PFSK-1 (cell line): ENCODE measurements at regions not wholly inside any gene's neighbourhood (a gene's known extent, or its start where the extent isn't known, plus 50 kb on each side); places are given as distances from the start of the nearest gene placed in this dataset.

Experiments
- FOXP2 ChIP-seq: optimal IDR thresholded peaks from 2 replicates; pipeline ENCODE3; 2011; ENCODE audit warnings: borderline replicate concordance, control low read depth, inconsistent platforms; ENCODE audit not compliant: insufficient read depth; ENCODE audit errors: extremely low read length, extremely low read depth
- POLR2AphosphoS5 ChIP-seq: IDR thresholded peaks from 2 replicates; pipeline ENCODE4 v1.6.1; 2012; ENCODE audit warnings: low read depth, mild to moderate bottlenecking, control low read depth, low read length, moderate library complexity
- SIN3A ChIP-seq: IDR thresholded peaks from 2 replicates; pipeline ENCODE4 v1.6.1; 2012; ENCODE audit warnings: mild to moderate bottlenecking, low read length, moderate library complexity, borderline replicate concordance; ENCODE audit not compliant: insufficient read depth
- TAF1 ChIP-seq: IDR thresholded peaks from 2 replicates; pipeline ENCODE4 v1.6.1; 2012; ENCODE audit warnings: low read length, control low read depth, borderline replicate concordance; ENCODE audit not compliant: insufficient read depth
- TF ChIP-seq, protein P1 (sequence below), 2 experiments: IDR thresholded peaks; 2 replicates each; pipeline versions ENCODE4 v1.6.1 to v1.8.0; 2011 to 2012; ENCODE audit warnings: low read depth in 2 of 2, low read length in 2 of 2, control low read depth in 1 of 2, inconsistent platforms in 1 of 2, mild to moderate bottlenecking in 1 of 2, moderate library complexity in 1 of 2; ENCODE audit not compliant: insufficient read depth in 1 of 2

DNA sequence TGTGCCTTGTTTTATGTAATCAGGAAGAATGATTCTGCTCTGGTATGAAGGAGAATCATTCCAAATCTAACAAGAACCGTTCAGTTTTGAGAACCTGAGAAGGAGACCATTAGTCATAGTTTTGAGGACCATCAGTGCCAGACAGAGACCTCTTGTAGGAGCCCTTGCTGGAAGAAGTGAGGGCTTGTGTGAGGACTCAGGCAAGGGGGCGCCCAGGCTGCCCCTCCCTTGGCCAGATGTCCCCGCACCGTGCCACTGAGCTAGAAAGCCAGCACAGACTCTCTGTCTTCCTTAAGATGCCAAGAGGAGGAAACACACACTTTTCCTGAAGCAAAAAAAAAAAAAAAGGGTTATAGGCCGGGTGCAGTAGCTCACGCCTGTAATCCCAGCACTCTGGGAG lies 55.7 kb upstream of the SLC39A10 start:
- TF ChIP-seq FOXP2 (no peak), POLR2AphosphoS5 (no peak), SIN3A (no peak), TAF1 (no peak)
- TF ChIP-seq, protein P1, sequence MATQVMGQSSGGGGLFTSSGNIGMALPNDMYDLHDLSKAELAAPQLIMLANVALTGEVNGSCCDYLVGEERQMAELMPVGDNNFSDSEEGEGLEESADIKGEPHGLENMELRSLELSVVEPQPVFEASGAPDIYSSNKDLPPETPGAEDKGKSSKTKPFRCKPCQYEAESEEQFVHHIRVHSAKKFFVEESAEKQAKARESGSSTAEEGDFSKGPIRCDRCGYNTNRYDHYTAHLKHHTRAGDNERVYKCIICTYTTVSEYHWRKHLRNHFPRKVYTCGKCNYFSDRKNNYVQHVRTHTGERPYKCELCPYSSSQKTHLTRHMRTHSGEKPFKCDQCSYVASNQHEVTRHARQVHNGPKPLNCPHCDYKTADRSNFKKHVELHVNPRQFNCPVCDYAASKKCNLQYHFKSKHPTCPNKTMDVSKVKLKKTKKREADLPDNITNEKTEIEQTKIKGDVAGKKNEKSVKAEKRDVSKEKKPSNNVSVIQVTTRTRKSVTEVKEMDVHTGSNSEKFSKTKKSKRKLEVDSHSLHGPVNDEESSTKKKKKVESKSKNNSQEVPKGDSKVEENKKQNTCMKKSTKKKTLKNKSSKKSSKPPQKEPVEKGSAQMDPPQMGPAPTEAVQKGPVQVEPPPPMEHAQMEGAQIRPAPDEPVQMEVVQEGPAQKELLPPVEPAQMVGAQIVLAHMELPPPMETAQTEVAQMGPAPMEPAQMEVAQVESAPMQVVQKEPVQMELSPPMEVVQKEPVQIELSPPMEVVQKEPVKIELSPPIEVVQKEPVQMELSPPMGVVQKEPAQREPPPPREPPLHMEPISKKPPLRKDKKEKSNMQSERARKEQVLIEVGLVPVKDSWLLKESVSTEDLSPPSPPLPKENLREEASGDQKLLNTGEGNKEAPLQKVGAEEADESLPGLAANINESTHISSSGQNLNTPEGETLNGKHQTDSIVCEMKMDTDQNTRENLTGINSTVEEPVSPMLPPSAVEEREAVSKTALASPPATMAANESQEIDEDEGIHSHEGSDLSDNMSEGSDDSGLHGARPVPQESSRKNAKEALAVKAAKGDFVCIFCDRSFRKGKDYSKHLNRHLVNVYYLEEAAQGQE (IDR thresholded peaks at IDR 0.05; ENCODE audit: insufficient read depth in 1 of 2, low read depth in 2 of 2, low read length in 2 of 2): no peak

DNA sequence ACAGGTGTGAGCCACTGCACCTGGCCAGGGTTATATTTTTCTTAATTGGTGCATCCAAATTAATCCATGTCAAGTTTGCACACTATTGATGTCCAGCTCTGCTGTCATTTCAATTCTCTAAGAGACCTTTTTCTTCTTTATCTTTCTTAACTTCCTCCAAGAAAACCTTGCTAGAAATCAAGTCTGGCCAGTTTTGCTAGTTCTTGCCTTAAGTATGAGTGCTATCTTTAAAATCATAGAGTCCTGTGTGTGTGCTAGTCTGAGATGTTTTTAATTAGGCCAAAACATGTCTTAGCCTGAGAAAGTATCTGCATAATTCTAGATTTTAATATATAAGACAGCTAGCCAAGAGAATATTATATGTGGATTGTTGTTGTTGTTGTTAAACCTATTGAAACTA lies 56.2 kb upstream of the SLC39A10 start:
- TF ChIP-seq POLR2AphosphoS5 (no peak), SIN3A (no peak), FOXP2 (no peak), TAF1 (no peak)
- TF ChIP-seq, protein P1 (IDR thresholded peaks at IDR 0.05; ENCODE audit: insufficient read depth in 1 of 2, low read depth in 2 of 2, low read length in 2 of 2): no peak

- TF ChIP-seq TAF1 (no peak), SIN3A (no peak), FOXP2 (no peak)
- TF ChIP-seq, protein P1 (IDR thresholded peaks at IDR 0.05; ENCODE audit: insufficient read depth in 1 of 2, low read depth in 2 of 2, low read length in 2 of 2): no peak
These were observed 60.2 kb upstream of the SLC39A10 start for GRCh38 chr2:195596840-195597239.

DNA sequence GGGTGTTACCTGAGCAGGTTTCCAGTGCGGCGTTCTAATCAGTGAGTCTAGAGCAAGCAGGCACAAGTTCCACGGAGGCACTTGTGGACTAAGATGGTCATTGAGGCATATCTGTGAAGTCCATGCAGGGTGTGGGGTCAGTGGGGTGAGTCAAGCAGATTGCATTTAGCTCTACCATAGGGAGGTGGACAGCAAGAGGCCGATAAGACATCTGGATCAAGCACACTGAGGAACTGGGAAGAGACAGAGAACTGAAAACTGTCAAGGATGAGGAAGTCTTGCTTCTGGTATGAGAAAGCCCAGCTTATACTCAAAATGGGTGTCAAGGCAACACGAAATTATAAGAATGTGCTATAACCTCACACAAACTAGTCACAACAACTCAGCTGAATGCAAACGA lies 61.2 kb upstream of the SLC39A10 start:
- TF ChIP-seq POLR2AphosphoS5: no peak
- no peak for TF ChIP-seq SIN3A
- TF ChIP-seq FOXP2: no peak
- TF ChIP-seq TAF1: no peak
- TF ChIP-seq, protein P1 (IDR thresholded peaks at IDR 0.05; ENCODE audit: insufficient read depth in 1 of 2, low read depth in 2 of 2, low read length in 2 of 2): no peak
